Astrocyte (in vitro differentiated cells and primary cell): ENCODE measurements at regions not wholly inside any gene's neighbourhood (a gene's known extent, or its start where the extent isn't known, plus 50 kb on each side); places are given as distances from the start of the nearest gene placed in this dataset.
A peak's percentile ranks its signal among the peaks of the same experiment; 100 is the strongest.

ENCODE experiments used
- DNase-seq: peaks from one replicate; pipeline ENCODE4 v3.0.0-alpha.2; 2010; ENCODE audit warnings: low read depth
- FAIRE-seq: peaks from 2 replicates; lab custom pipeline; 2011; peaks lifted over from hg19 to GRCh38; lab: Jason Lieb, UNC
- H2AFZ ChIP-seq: 2 replicates; pipeline ENCODE4 v1.6.0; 2012; ENCODE audit warnings: low read depth, low read length, inconsistent platforms
- H3K27ac ChIP-seq: 2 replicates; pipeline ENCODE4 v1.5.1; 2011; ENCODE audit warnings: low read depth, low read length, inconsistent platforms
- H3K27me3 ChIP-seq: 2 replicates; pipeline ENCODE4 v1.6.0; 2011; ENCODE audit warnings: low read length, inconsistent platforms; ENCODE audit not compliant: insufficient read depth
- H3K36me3 ChIP-seq: 2 replicates; pipeline ENCODE4 v1.5.1; 2011; ENCODE audit warnings: low read length, inconsistent platforms; ENCODE audit not compliant: insufficient read depth
- H3K4me1 ChIP-seq: 2 replicates; pipeline ENCODE4 v1.5.1; 2011; ENCODE audit warnings: low read length, inconsistent platforms; ENCODE audit not compliant: insufficient read depth
- H3K4me2 ChIP-seq: 2 replicates; pipeline ENCODE4 v1.6.0; 2012; ENCODE audit warnings: low read length, inconsistent platforms
- H3K4me3 ChIP-seq: 2 replicates; pipeline ENCODE4 v1.5.1; 2011; ENCODE audit warnings: low read depth, mild to moderate bottlenecking, low read length, inconsistent platforms; ENCODE audit not compliant: insufficient read depth
- H3K79me2 ChIP-seq: 2 replicates; pipeline ENCODE4 v1.6.0; 2012; ENCODE audit warnings: mild to moderate bottlenecking, low read length, inconsistent platforms; ENCODE audit not compliant: insufficient read depth
- H3K9ac ChIP-seq: 2 replicates; pipeline ENCODE4 v1.6.0; 2012; ENCODE audit warnings: mild to moderate bottlenecking, low read length, inconsistent platforms
- H3K9me3 ChIP-seq: 2 replicates; pipeline ENCODE4 v1.5.1; 2012; ENCODE audit warnings: low read depth, mild to moderate bottlenecking, low read length, inconsistent platforms; ENCODE audit not compliant: insufficient read depth
- H4K20me1 ChIP-seq: 2 replicates; pipeline ENCODE4 v1.6.0; 2012; ENCODE audit warnings: low read length, inconsistent platforms; ENCODE audit not compliant: insufficient read depth
- H3K27ac Mint-ChIP-seq: one replicate; pipeline ENCODE4 v1.8.0; 2021; ENCODE audit warnings: mild to moderate bottlenecking, mixed read lengths; ENCODE audit not compliant: unreplicated experiment
- H3K27me3 Mint-ChIP-seq: one replicate; pipeline ENCODE4 v1.8.0; 2021; ENCODE audit warnings: low read depth, mixed read lengths; ENCODE audit not compliant: unreplicated experiment
- H3K36me3 Mint-ChIP-seq: one replicate; pipeline ENCODE4 v1.8.0; 2021; ENCODE audit warnings: low read depth, mixed read lengths; ENCODE audit not compliant: unreplicated experiment
- H3K4me1 Mint-ChIP-seq: one replicate; pipeline ENCODE4 v1.8.0; 2021; ENCODE audit warnings: low read depth, mixed read lengths; ENCODE audit not compliant: unreplicated experiment
- H3K4me3 Mint-ChIP-seq: one replicate; pipeline ENCODE4 v1.8.0; 2021; ENCODE audit warnings: mild to moderate bottlenecking, moderate library complexity, mixed read lengths; ENCODE audit not compliant: unreplicated experiment
- H3K9me3 Mint-ChIP-seq: one replicate; pipeline ENCODE4 v1.8.0; 2021; ENCODE audit warnings: mild to moderate bottlenecking, mixed read lengths; ENCODE audit not compliant: unreplicated experiment
- EZH2 ChIP-seq: IDR thresholded peaks from 2 replicates; pipeline ENCODE4 v1.6.1; 2012; ENCODE audit warnings: mild to moderate bottlenecking, low read length, inconsistent platforms; ENCODE audit not compliant: insufficient read depth
- TF ChIP-seq, protein P1 (sequence below): IDR thresholded peaks from 2 replicates; pipeline ENCODE4 v1.5.1; 2011; ENCODE audit warnings: low read depth, mild to moderate bottlenecking, inconsistent platforms, low read length, moderate library complexity; ENCODE audit not compliant: insufficient read depth

DNA sequence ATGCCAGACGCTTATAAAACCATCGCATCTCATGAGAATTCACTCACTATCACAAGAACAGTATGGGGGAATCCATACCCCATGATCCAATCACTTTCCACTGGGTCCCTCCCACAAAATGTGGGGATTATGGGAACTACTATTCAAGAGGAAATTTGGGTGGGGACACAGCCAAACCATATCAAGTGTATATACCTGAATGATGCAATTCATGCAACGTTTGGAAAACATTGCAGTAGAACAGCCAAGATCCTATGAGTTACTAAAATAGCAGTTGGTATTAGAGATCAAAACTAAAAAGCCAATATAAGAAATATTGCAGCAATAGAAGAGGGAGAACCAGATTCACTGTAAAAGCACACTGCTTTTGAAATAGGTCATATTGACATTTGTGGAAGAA is 1543.9 kb upstream of the B3GALT2 start:
- Mint-ChIP-seq H3K27me3 (no peaks in the 10 kb centered on the region), H3K4me1 (no peaks in the 10 kb centered on the region), H3K4me3 (no peak overlapping the region), H3K27ac (no peak overlapping the region), H3K9me3 (no peaks in the 10 kb centered on the region), H3K36me3 (no peaks in the 10 kb centered on the region)
- FAIRE-seq, result no peak
- Histone ChIP-seq H4K20me1 (no peaks in the 10 kb centered on the region), H3K4me2 (no peak overlapping the region), H3K79me2 (no peaks in the 10 kb centered on the region), H3K27me3 (no peaks in the 10 kb centered on the region), H3K9ac (no peak overlapping the region), H2AFZ (no peak overlapping the region), H3K36me3 (no peaks in the 10 kb centered on the region), H3K4me1 (no peaks in the 10 kb centered on the region), H3K4me3 (no peak overlapping the region), H3K27ac (no peak overlapping the region), H3K9me3 (no peaks in the 10 kb centered on the region)
- TF ChIP-seq EZH2, result no peak
- TF ChIP-seq, protein P1, sequence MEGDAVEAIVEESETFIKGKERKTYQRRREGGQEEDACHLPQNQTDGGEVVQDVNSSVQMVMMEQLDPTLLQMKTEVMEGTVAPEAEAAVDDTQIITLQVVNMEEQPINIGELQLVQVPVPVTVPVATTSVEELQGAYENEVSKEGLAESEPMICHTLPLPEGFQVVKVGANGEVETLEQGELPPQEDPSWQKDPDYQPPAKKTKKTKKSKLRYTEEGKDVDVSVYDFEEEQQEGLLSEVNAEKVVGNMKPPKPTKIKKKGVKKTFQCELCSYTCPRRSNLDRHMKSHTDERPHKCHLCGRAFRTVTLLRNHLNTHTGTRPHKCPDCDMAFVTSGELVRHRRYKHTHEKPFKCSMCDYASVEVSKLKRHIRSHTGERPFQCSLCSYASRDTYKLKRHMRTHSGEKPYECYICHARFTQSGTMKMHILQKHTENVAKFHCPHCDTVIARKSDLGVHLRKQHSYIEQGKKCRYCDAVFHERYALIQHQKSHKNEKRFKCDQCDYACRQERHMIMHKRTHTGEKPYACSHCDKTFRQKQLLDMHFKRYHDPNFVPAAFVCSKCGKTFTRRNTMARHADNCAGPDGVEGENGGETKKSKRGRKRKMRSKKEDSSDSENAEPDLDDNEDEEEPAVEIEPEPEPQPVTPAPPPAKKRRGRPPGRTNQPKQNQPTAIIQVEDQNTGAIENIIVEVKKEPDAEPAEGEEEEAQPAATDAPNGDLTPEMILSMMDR, result no peak
- DNase-seq, result no peak

DNA sequence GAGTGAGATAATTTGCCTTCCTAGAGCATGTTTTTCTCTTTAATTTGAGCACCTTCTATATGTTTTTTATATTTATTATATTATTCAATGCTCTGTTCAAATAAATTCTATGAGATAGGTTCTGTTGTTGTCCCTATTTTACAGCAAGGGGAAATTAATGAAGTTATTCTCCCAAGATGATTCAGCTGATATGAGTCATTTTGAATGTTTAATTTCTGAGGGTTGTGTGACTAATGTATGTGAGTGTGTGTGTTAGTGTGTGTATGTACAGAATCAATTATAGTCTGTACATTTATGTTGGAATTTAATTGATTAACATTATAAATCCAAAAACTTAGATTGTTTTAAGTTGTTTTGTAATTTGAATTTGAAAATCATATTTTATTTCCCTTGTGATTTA is 1536.7 kb upstream of the B3GALT2 start:
- Histone ChIP-seq H3K27me3 (no peaks in the 10 kb centered on the region), H3K4me3 (no peak overlapping the region), H4K20me1 (no peaks in the 10 kb centered on the region), H3K27ac (no peak overlapping the region), H3K4me2 (no peak overlapping the region), H3K9me3 (no peaks in the 10 kb centered on the region), H2AFZ (no peak overlapping the region), H3K9ac (no peak overlapping the region), H3K4me1 (no peaks in the 10 kb centered on the region), H3K79me2 (no peaks in the 10 kb centered on the region), H3K36me3 (no peaks in the 10 kb centered on the region)
- FAIRE-seq (no peak), DNase-seq (peak; percentile 30)
- Mint-ChIP-seq H3K9me3 (peaks cover 5% of the 10 kb centered on the region), H3K36me3 (no peaks in the 10 kb centered on the region), H3K4me3 (no peak overlapping the region), H3K27ac (no peak overlapping the region), H3K27me3 (no peaks in the 10 kb centered on the region), H3K4me1 (peaks cover 1% of the 10 kb centered on the region)
- TF ChIP-seq EZH2, result no peak
- TF ChIP-seq, protein P1, result no peak

DNA sequence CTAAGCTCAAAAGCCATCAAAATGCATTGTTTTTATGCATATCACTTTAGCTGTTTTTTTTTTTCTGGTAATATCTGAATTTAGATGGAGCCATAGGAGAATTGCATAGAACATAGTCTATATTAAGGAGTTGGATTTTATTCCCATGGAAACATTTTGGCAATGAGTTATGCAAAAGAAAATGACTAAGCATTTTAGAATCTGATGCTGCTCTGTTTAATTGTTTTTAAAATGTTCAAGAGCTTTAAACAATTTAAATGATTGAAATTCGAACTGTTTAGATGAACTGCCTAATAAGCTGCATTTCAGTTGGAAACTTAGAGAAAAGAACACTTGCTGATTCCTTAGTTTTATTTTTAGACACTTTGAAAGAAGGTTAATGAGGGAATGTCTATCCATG is 1531.5 kb upstream of the B3GALT2 start:
- Histone ChIP-seq H4K20me1 (no peaks in the 10 kb centered on the region), H3K4me2 (no peak overlapping the region), H3K27me3 (no peaks in the 10 kb centered on the region), H3K9me3 (no peaks in the 10 kb centered on the region), H3K9ac (no peak overlapping the region), H2AFZ (no peak overlapping the region), H3K4me3 (no peak overlapping the region), H3K36me3 (no peaks in the 10 kb centered on the region), H3K79me2 (no peaks in the 10 kb centered on the region), H3K4me1 (no peaks in the 10 kb centered on the region), H3K27ac (no peak overlapping the region)
- Mint-ChIP-seq H3K9me3 (peaks cover 5% of the 10 kb centered on the region), H3K4me3 (no peak overlapping the region), H3K27ac (no peak overlapping the region), H3K4me1 (peaks cover 4% of the 10 kb centered on the region), H3K27me3 (no peaks in the 10 kb centered on the region), H3K36me3 (no peaks in the 10 kb centered on the region)
- DNase-seq (peak; percentile 20), FAIRE-seq (no peak)
- no peak for TF ChIP-seq EZH2
- TF ChIP-seq, protein P1, result no peak
